BE2C (cell line): ENCODE measurements at regions not wholly inside any gene's neighbourhood (a gene's known extent, or its start where the extent isn't known, plus 50 kb on each side); places are given as distances from the start of the nearest gene placed in this dataset.

ENCODE experiments used
- DNase-seq: peaks from one replicate; pipeline ENCODE4 v3.0.0-alpha.2; 2020
- H3K27me3 ChIP-seq: fragments of 250-450 bp; sonication (Bioruptor Pico); 2 replicates; pipeline ENCODE4 v1.5.1; 2020; ENCODE audit warnings: mild to moderate bottlenecking
- H3K36me3 ChIP-seq: fragments of 250-450 bp; sonication (Bioruptor Pico); 2 replicates; pipeline ENCODE4 v1.5.1; 2020; ENCODE audit warnings: mild to moderate bottlenecking
- H3K4me1 ChIP-seq: fragments of 250-450 bp; sonication (Bioruptor Pico); 2 replicates; pipeline ENCODE4 v1.5.1; 2020
- H3K4me3 ChIP-seq: 2 replicates; pipeline ENCODE4 v1.5.1; 2011; ENCODE audit warnings: low read depth, low read length
- H3K9me3 ChIP-seq: fragments of 250-450 bp; sonication (Bioruptor Pico); 2 replicates; pipeline ENCODE4 v1.5.1; 2020
- TF ChIP-seq, protein P1 (sequence below): IDR thresholded peaks from 2 replicates; pipeline ENCODE4 v1.5.1; 2012; ENCODE audit warnings: mild to moderate bottlenecking, low read depth, low read length

DNA sequence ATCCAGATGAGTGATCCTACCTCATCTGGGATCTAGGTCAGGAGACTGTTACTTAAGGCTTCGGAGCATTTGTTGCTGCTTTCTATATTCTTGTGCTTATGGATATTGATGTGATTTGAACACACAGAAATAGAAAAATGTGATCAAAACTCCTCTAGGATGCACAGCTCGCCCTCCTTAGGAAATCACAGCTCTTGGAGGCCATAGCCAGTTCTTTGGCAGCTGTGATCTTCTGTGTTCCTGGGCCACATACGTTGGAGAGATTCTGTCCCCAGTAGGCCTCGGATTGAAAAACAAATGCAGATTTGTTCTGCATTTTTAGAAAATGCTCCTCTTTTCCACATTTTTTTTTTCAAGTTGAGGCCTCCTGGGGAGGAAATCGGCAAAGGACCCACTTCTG is 437.4 kb upstream of the THBS1 start:
- H3K27me3 ChIP-seq = no peaks in the 10 kb centered on the region
- no peaks in the 10 kb centered on the region for H3K9me3 ChIP-seq
- TF ChIP-seq, protein P1, sequence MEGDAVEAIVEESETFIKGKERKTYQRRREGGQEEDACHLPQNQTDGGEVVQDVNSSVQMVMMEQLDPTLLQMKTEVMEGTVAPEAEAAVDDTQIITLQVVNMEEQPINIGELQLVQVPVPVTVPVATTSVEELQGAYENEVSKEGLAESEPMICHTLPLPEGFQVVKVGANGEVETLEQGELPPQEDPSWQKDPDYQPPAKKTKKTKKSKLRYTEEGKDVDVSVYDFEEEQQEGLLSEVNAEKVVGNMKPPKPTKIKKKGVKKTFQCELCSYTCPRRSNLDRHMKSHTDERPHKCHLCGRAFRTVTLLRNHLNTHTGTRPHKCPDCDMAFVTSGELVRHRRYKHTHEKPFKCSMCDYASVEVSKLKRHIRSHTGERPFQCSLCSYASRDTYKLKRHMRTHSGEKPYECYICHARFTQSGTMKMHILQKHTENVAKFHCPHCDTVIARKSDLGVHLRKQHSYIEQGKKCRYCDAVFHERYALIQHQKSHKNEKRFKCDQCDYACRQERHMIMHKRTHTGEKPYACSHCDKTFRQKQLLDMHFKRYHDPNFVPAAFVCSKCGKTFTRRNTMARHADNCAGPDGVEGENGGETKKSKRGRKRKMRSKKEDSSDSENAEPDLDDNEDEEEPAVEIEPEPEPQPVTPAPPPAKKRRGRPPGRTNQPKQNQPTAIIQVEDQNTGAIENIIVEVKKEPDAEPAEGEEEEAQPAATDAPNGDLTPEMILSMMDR = no peak
- H3K4me3 ChIP-seq = no peak overlapping the region
- H3K36me3 ChIP-seq = no peaks in the 10 kb centered on the region
- DNase-seq = no peak
- H3K4me1 ChIP-seq = peaks cover 14% of the 10 kb centered on the region

- no peaks in the 10 kb centered on the region for H3K27me3 ChIP-seq
- no peak for DNase-seq
- no peak overlapping the region for H3K4me3 ChIP-seq
- no peaks in the 10 kb centered on the region for H3K9me3 ChIP-seq
- H3K36me3 ChIP-seq = no peaks in the 10 kb centered on the region
- TF ChIP-seq, protein P1 = no peak
- peaks cover 11% of the 10 kb centered on the region for H3K4me1 ChIP-seq
Observed at GRCh38 chr15:39144051-39144450, 436.8 kb upstream of the THBS1 start.

- DNase-seq = no peak
- no peaks in the 10 kb centered on the region for H3K9me3 ChIP-seq
- TF ChIP-seq, protein P1 = no peak
- no peaks in the 10 kb centered on the region for H3K36me3 ChIP-seq
- no peaks in the 10 kb centered on the region for H3K27me3 ChIP-seq
- peaks cover 9% of the 10 kb centered on the region for H3K4me1 ChIP-seq
- H3K4me3 ChIP-seq = no peak overlapping the region
Observed at GRCh38 chr15:39144613-39145499, 436.0 kb upstream of the THBS1 start.

- TF ChIP-seq, protein P1 = no peak
- Histone ChIP-seq H3K9me3 (no peaks in the 10 kb centered on the region), H3K36me3 (no peaks in the 10 kb centered on the region), H3K4me1 (peaks cover under 1% of the 10 kb centered on the region; the same call in 1 of the 2 replicates), H3K27me3 (no peaks in the 10 kb centered on the region), H3K4me3 (no peak overlapping the region)
- no peak for DNase-seq
Observed at GRCh38 chr15:39145854-39146625, 434.8 kb upstream of the THBS1 start.

GRCh38 chr15:39149636-39150150 is 431.2 kb upstream of the THBS1 start:
- no peak for DNase-seq
- Histone ChIP-seq H3K27me3 (no peaks in the 10 kb centered on the region), H3K9me3 (no peaks in the 10 kb centered on the region), H3K36me3 (no peaks in the 10 kb centered on the region), H3K4me3 (no peak overlapping the region), H3K4me1 (no peaks in the 10 kb centered on the region; the same call in 1 of the 2 replicates)
- TF ChIP-seq, protein P1 = no peak

DNA sequence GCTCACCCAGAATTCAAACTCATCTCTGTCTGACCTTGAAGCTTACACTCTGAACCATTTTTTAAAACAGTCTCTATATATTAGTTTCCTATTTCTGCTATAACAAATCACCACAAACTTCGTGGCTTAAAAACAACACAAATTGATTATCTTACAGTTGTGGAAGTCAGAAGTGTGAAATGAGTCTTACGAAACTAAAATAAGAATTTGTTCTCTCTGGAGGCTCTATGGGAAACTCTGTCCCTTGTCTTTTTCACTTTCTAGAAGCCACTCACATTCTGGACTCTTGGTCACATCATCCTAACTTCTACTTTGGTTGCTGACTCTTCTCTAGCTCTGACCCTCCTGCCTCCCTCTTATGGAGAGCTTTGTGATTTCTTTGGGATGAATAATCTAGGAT is 429.3 kb upstream of the THBS1 start:
- Histone ChIP-seq H3K4me1 (no peaks in the 10 kb centered on the region), H3K27me3 (no peaks in the 10 kb centered on the region), H3K4me3 (no peak overlapping the region), H3K36me3 (no peaks in the 10 kb centered on the region), H3K9me3 (no peaks in the 10 kb centered on the region)
- TF ChIP-seq, protein P1 = no peak
- no peak for DNase-seq
